HL-60 (cell line): ENCODE measurements at regions not wholly inside any gene's neighbourhood (a gene's known extent, or its start where the extent isn't known, plus 50 kb on each side); places are given as distances from the start of the nearest gene placed in this dataset.

Experiments
- CTCF ChIP-seq: IDR thresholded peaks from one replicate; pipeline ENCODE4 v1.5.1; 2011; ENCODE audit warnings: low read length, control low read depth, inconsistent platforms; ENCODE audit not compliant: insufficient read depth
- REST ChIP-seq: IDR thresholded peaks from 2 replicates; pipeline ENCODE4 v1.6.1; 2012; ENCODE audit warnings: low read depth; ENCODE audit not compliant: insufficient replicate concordance

- TF ChIP-seq CTCF: no peak
- no peak for TF ChIP-seq REST
These were observed 74.8 kb upstream of the DEFB112 start for GRCh38 chr6:50124572-50124971.
